Pons (tissue), 1 donor: ENCODE measurements at regions not wholly inside any gene's neighbourhood (a gene's known extent, or its start where the extent isn't known, plus 50 kb on each side); places are given as distances from the start of the nearest gene placed in this dataset.
"Not testable (repeated sequence)": the region's sequence is repeated elsewhere in the genome, so short reads cannot be mapped to it uniquely, and the experiment has no call there.

ENCODE experiments used
- DNase-seq: peaks from one replicate; pipeline ENCODE4 v3.0.0-alpha.2; 2016; ENCODE audit warnings: low spot score

- DNase-seq = no peak
Observed at GRCh38 chr14:87430214-87430613, 562.8 kb downstream of the GALC start.

GRCh38 chr14:87419925-87420324 is 573.1 kb downstream of the GALC start:
- no peak for DNase-seq

DNA sequence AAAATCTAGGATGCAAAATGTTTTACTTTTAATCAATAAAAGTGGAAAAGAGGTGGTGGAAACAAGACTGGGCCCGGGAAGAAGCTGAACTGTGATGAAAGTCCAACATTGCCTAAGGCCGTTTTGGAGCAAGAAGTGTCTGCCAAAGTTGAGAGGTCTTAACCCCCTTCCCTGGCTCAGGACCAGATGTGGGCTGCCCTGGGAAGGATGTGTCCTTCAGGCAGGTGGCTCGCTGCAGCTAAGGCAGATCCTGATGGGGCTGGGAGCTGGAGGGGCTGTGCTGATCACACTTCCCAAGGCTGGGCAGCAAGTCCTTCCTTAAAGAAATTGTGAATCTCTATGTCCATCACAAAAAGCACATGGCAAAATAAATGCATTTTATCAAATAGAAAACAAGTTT is 581.6 kb downstream of the GALC start:
- no peak for DNase-seq

- DNase-seq = no peak
Observed at GRCh38 chr14:87409393-87409792, 583.6 kb downstream of the GALC start.

GRCh38 chr14:87407344-87407743 is 585.6 kb downstream of the GALC start:
- no peak for DNase-seq

- no peak for DNase-seq
Observed at GRCh38 chr14:87405563-87405962, 587.4 kb downstream of the GALC start.

GRCh38 chr14:87397499-87397898 is 595.5 kb downstream of the GALC start:
- DNase-seq = no peak

DNA sequence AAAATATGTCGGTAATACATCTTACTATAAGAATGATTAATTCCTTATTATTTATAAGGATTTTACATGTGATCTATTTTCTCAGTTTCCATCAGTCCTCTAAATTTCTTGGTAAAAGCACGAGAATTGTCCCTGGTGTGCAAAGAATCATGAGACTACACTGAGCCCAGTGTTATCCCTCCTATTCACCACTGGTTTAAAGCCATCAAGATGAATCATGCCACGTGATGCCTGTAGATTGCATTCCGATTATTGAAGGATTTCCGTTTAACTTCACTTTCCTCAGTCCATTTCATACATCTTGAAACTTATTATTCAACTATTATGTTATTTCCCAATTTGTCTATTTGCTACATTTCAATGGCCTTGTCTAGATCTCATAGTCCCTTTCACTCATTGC is 601.9 kb downstream of the GALC start:
- DNase-seq = no peak

DNA sequence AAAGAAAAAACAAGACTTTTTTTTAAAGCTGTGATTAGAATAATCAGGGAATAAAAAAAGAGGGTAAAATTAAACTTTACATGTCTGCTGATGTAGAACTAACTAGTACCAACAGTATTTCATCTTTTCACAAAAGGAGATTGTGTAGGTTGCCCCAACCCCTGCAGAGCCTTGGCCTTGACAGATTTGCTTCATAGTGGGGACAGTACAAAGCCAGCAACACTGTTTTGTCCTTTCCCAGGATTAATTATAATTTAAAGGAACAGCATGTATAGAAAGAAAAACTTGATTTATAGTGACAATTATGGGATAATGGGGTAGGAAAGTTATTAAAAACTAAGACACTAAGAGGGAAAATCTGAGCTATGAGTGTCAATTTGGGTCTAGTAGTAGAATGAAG is 604.0 kb downstream of the GALC start:
- no peak for DNase-seq

GRCh38 chr14:87387806-87388205 is 605.2 kb downstream of the GALC start:
- no peak for DNase-seq

- DNase-seq = no peak
Observed at GRCh38 chr14:87386524-87386923, 606.5 kb downstream of the GALC start.

- DNase-seq = no peak
Observed at GRCh38 chr14:87380054-87380453, 612.9 kb downstream of the GALC start.

DNA sequence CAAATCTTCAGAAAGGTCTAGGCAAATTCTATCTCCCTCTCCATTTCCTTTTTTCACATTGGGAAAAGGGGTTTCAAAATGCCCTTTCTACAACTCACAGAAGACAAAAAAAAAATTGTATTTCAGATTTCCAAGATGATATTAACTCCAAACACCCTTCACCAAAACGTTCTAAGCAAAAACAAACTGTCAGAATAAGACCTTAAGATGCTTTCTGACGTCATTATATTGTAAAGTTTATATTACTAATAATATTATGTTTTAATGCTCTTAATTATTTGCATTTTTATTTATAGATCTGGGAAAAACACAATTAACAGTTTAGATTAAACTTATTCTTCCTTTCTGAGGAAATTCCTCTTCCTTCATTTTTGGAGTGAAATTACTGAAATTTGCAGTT is 624.2 kb downstream of the GALC start:
- no peak for DNase-seq

DNA sequence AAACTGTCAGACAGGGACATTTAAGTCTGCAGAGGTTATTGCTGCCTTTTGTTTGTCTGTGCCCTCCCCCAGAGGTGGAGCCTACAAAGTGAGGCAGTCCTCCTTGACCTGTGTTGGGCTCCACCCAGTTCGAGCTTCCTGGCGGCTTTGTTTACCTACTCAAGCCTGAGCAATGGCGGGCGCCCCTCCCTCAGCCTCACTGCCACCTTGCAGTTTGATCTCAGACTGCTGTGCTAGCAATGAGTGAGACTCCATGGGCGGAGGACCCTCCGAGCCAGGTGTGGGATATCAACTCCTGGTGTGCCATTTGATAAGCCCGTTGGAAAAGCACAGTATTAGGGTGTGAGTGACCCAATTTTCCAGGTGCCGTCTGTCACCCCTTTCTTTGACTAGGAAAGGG is 632.7 kb downstream of the GALC start:
- not testable (repeated sequence) for DNase-seq

- no peak for DNase-seq
Observed at GRCh38 chr14:87351007-87351406, 642.0 kb downstream of the GALC start.

DNA sequence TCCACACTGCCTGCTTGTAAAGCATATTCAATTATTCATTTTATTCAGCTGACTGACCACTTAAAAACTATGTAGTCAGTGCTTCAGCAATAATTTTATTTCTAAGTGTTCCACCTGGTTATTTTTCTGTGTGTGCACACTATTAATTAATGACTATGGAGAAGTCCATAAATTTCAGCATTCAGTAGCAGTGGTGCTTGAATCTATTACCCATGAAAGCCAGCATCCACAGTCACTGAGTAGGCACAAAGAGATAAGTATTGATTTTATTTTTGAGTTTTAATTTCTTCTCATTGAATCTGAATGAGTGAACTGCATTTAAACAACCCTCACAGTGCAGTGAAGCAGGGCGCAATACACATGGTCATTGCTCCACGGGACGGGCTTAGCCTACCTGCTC is 643.1 kb downstream of the GALC start:
- no peak for DNase-seq

DNA sequence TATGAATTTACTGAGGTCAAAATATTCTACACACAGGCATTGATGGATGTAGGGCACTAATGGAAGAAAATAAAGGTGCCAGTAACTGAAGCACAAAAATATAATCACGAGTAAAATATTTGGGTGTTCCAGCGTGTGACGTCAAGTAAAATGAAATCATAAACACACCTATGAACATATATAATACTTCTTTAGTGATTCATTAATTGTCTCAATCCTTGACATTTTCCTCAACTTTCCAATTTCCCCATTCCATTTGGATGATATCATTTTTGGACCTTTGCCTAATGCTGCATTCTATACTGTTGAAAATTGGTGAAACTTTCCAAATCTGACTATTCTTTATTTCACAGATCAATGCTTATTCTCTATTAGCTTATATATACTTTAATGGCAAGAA is 649.3 kb downstream of the GALC start:
- no peak for DNase-seq

- no peak for DNase-seq
Observed at GRCh38 chr14:87334997-87335685, 657.8 kb downstream of the GALC start.

DNA sequence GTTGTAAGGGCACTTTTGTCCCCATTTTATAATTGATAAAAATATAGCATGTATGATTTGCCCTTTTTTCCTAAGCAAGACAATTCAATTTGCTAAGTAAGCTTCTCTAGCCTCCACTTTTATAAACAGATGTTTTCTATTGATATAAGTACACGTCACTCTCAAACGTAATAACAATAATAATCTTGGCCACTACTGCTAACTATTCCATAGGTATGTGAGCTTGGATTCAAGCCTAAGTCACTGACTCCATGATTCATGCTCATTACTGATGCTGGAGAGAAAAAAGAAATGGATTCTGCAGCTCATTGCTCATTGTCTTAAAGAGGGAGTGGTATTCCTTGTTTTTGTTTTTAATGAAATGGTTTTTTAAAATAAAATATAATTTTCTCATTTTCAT is 661.0 kb downstream of the GALC start:
- DNase-seq = no peak

- DNase-seq = no peak
Observed at GRCh38 chr14:87325741-87326140, 667.2 kb downstream of the GALC start.

- no peak for DNase-seq
Observed at GRCh38 chr14:87323191-87323590, 669.8 kb downstream of the GALC start.

DNA sequence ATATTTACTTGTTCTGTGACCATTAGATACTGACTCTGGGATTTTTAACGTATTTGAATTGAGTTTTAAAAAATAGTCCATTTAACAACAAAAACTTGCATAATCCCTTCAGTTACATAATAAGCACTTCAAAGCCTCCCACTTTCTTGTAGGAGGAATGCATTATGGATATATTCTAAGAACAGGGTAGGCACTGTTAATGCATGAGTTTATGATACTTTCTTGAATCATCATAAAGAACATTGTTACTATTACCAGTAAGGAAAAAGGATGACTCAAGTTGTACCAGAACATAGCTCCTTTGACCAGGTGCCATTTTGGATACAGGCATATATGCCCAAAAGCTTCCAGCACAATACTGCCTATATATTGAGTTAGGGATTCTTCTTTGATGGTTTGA is 671.4 kb downstream of the GALC start:
- no peak for DNase-seq

GRCh38 chr14:87312894-87313205 is 680.1 kb downstream of the GALC start:
- no peak for DNase-seq

DNA sequence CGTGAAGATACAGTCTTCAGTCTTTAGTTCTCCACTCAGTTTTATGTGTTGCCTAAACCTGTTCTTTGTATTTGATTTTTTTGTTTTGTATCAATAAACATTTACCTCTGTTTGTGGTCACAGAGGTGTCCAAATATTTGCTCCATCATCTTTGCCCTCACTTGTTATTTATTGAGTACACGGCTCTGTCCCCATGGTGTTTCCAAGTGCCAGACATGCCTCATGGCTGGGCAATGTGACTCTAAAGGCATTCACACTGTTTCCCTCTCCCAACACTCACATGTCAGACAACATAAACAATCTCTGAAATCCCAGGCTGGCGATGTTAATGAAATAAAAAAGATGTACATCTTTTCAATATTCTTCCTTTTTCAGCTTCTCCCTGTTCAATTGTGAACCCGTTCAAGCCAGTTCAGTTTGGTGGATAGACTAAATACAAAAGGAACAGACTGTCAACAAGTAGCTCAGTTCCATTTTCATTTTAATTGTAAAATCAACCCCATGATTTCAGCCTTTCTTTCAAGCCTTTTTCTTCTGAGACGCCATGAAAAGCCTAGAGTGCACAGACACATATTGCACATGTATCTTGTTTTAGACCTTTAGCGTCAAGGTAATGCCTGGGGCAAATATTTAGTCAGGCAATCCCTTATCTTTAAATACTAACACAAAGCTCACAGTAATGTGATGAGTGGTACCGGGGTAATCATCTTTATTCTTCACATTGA is 680.7 kb downstream of the GALC start:
- no peak for DNase-seq
